H1 (cell line): ENCODE measurements at regions not wholly inside any gene's neighbourhood (a gene's known extent, or its start where the extent isn't known, plus 50 kb on each side); places are given as distances from the start of the nearest gene placed in this dataset.

Source experiments
- CTCF ChIA-PET: fragments of 300-600 bp; sonication (Branson Sonifier 250); formaldehyde crosslinking; loops from one replicate; lab custom pipeline; 2021; ENCODE audit not compliant: partially characterized antibody; lab: Charles Lee
- POLR2A ChIA-PET: fragments of 300-600 bp; sonication (Branson Sonifier 250); formaldehyde crosslinking; loops from one replicate; lab custom pipeline; 2021; ENCODE audit warnings: inconsistent platforms; ENCODE audit not compliant: partially characterized antibody; lab: Charles Lee
- DNase-seq, 2 experiments: peaks; one replicate each; pipeline versions ENCODE4 v3.0.0 to v3.0.0-alpha.2; 2010 to 2022; ENCODE audit warnings: low spot score in 2 of 2, low read depth in 1 of 2, mixed read lengths in 1 of 2
- FAIRE-seq: peaks from 2 replicates; lab custom pipeline; 2011; peaks lifted over from hg19 to GRCh38; lab: Jason Lieb, UNC
- H2AFZ ChIP-seq: 2 replicates; pipeline ENCODE4 v1.8.1; 2012; ENCODE audit warnings: low read length, inconsistent platforms
- H2AK5ac ChIP-seq: 2 replicates; pipeline ENCODE4 v1.6.1; 2013; ENCODE audit warnings: low read depth, low read length
- H2BK120ac ChIP-seq: replicated peaks from 2 replicates; pipeline ENCODE3; 2013; ENCODE audit warnings: low read depth, low read length, inconsistent platforms
- H2BK12ac ChIP-seq: 2 replicates; pipeline ENCODE4 v1.6.1; 2013; ENCODE audit warnings: low read depth, low read length
- H2BK15ac ChIP-seq: 2 replicates; pipeline ENCODE4 v1.6.1; 2013; ENCODE audit warnings: low read length
- H2BK20ac ChIP-seq: 2 replicates; pipeline ENCODE4 v1.6.1; 2013; ENCODE audit warnings: low read length
- H2BK5ac ChIP-seq: 2 replicates; pipeline ENCODE4 v1.6.1; 2013; ENCODE audit warnings: low read depth, low read length
- H3K14ac ChIP-seq: 2 replicates; pipeline ENCODE4 v1.6.1; 2013; ENCODE audit warnings: inconsistent platforms; ENCODE audit not compliant: insufficient read length
- H3K18ac ChIP-seq: 2 replicates; pipeline ENCODE4 v1.6.1; 2013; ENCODE audit warnings: low read length; ENCODE audit errors: extremely low read depth
- H3K23ac ChIP-seq: 2 replicates; pipeline ENCODE4 v1.6.1; 2013; ENCODE audit warnings: inconsistent platforms; ENCODE audit not compliant: insufficient read length
- H3K23me2 ChIP-seq: 2 replicates; pipeline ENCODE4 v1.6.1; 2013; ENCODE audit warnings: low read depth, low read length
- H3K27ac ChIP-seq: 2 replicates; pipeline ENCODE4 v1.6.1; 2011; ENCODE audit warnings: low read depth, low read length, inconsistent platforms
- H3K27me3 ChIP-seq, 4 experiments: replicated peaks in 1 of 4; 1 replicate in 1 of 4; 2 replicates in 3 of 4; pipeline versions ENCODE4 v1.6.1 to v1.8.1; 2011 to 2013; ENCODE audit warnings: low read length in 3 of 4, mild to moderate bottlenecking in 3 of 4, inconsistent platforms in 2 of 4, mixed read lengths in 2 of 4, moderate library complexity in 1 of 4; ENCODE audit not compliant: control insufficient read depth in 3 of 4, insufficient read depth in 3 of 4; ENCODE audit errors: extremely low read depth in 1 of 4
- H3K36me3 ChIP-seq, 4 experiments: 2 replicates each; pipeline versions ENCODE4 v1.6.1 to v1.8.1; 2011 to 2013; ENCODE audit warnings: mild to moderate bottlenecking in 4 of 4, low read length in 3 of 4, moderate library complexity in 2 of 4, control low read depth in 1 of 4, inconsistent platforms in 1 of 4; ENCODE audit not compliant: insufficient read depth in 4 of 4, control insufficient read depth in 2 of 4
- H3K4ac ChIP-seq: replicated peaks from 2 replicates; pipeline ENCODE3; 2013; ENCODE audit warnings: low read length, low read depth, mixed read lengths, inconsistent platforms; ENCODE audit not compliant: insufficient read length
- H3K4me1 ChIP-seq, 4 experiments: replicated peaks in 1 of 4; 1 replicate in 1 of 4; 2 replicates in 3 of 4; pipeline versions ENCODE4 v1.6.1 to v1.8.1; 2011 to 2013; ENCODE audit warnings: low read length in 3 of 4, inconsistent platforms in 2 of 4, mixed read lengths in 1 of 4; ENCODE audit not compliant: insufficient read depth in 4 of 4, control insufficient read depth in 3 of 4
- H3K4me2 ChIP-seq, 2 experiments: 2 replicates each; pipeline versions ENCODE4 v1.6.1 to v1.8.1; 2011 to 2013; ENCODE audit warnings: low read depth in 2 of 2, low read length in 2 of 2, control low read depth in 1 of 2, inconsistent platforms in 1 of 2, mild to moderate bottlenecking in 1 of 2; ENCODE audit not compliant: insufficient read depth in 1 of 2
- H3K4me3 ChIP-seq, 4 experiments: fragments of 200-600, 300-600 bp in 1 of 4; sonication (generic), shearing (Covaris generic), sonication (Bioruptor Twin) in 1 of 4; 2 replicates each; pipeline versions ENCODE4 v1.5.1 to v1.8.1; 2011 to 2016; ENCODE audit warnings: low read length in 4 of 4, low read depth in 3 of 4, control low read depth in 2 of 4, inconsistent platforms in 2 of 4, mild to moderate bottlenecking in 2 of 4, mixed read lengths in 1 of 4, moderate library complexity in 1 of 4; ENCODE audit not compliant: insufficient read depth in 2 of 4; ENCODE audit errors: extremely low read depth in 1 of 4
- H3K56ac ChIP-seq: replicated peaks from 2 replicates; pipeline ENCODE3; 2013; ENCODE audit warnings: low read depth, mild to moderate bottlenecking, mixed read lengths, low read length, inconsistent platforms; ENCODE audit not compliant: insufficient read length
- H3K79me1 ChIP-seq: 2 replicates; pipeline ENCODE4 v1.6.1; 2013; ENCODE audit warnings: low read depth, low read length, control low read depth
- H3K79me2 ChIP-seq, 2 experiments: 2 replicates each; pipeline versions ENCODE4 v1.6.1 to v1.8.1; 2012 to 2013; ENCODE audit warnings: low read length in 2 of 2, mild to moderate bottlenecking in 2 of 2, inconsistent platforms in 1 of 2; ENCODE audit not compliant: insufficient read depth in 2 of 2, control insufficient read depth in 1 of 2
- H3K9ac ChIP-seq, 4 experiments: replicated peaks in 1 of 4; 1 replicate in 1 of 4; 2 replicates in 3 of 4; pipeline versions ENCODE4 v1.6.1 to v1.8.1; 2011 to 2013; ENCODE audit warnings: low read depth in 3 of 4, low read length in 3 of 4, control low read depth in 2 of 4, mild to moderate bottlenecking in 2 of 4, moderate library complexity in 2 of 4, inconsistent platforms in 1 of 4; ENCODE audit errors: extremely low read depth in 1 of 4
- H3K9me3 ChIP-seq, 2 experiments: 2 replicates each; pipeline versions ENCODE4 v1.6.1 to v1.8.1; 2012 to 2013; ENCODE audit warnings: mild to moderate bottlenecking in 2 of 2, moderate library complexity in 2 of 2, control low read depth in 1 of 2, inconsistent platforms in 1 of 2, low read depth in 1 of 2, low read length in 1 of 2, mixed read lengths in 1 of 2; ENCODE audit not compliant: insufficient read depth in 2 of 2
- H4K20me1 ChIP-seq, 2 experiments: replicated peaks in 1 of 2; 2 replicates each; pipeline versions ENCODE3 to v1.8.1; 2011 to 2013; ENCODE audit warnings: inconsistent platforms in 2 of 2, low read length in 2 of 2, mild to moderate bottlenecking in 1 of 2; ENCODE audit not compliant: insufficient read depth in 2 of 2, control insufficient read depth in 1 of 2
- H4K5ac ChIP-seq: 2 replicates; pipeline ENCODE4 v1.6.1; 2013; ENCODE audit warnings: low read length, low read depth, mixed read lengths, inconsistent platforms; ENCODE audit not compliant: insufficient read length
- H4K8ac ChIP-seq: 2 replicates; pipeline ENCODE4 v1.8.0; 2013; ENCODE audit warnings: mild to moderate bottlenecking, moderate library complexity, low read length, inconsistent platforms; ENCODE audit not compliant: insufficient read depth; ENCODE audit errors: extremely low read depth
- H4K91ac ChIP-seq: replicated peaks from 2 replicates; pipeline ENCODE3; 2013; ENCODE audit warnings: low read length, mixed read lengths, inconsistent platforms; ENCODE audit not compliant: insufficient read length
- CBX5 ChIP-seq: fragments of 300-800, 300-1000 bp; sonication (generic); IDR thresholded peaks from 2 replicates; pipeline ENCODE4 v1.7.1; 2016; ENCODE audit warnings: antibody characterized with exemption, low read length, low read depth
- EP300 ChIP-seq, 2 experiments: IDR thresholded peaks; 1 replicate in 1 of 2; 2 replicates in 1 of 2; pipeline ENCODE4 v1.6.1; 2011 to 2012; ENCODE audit warnings: low read depth in 2 of 2, low read length in 2 of 2, mild to moderate bottlenecking in 2 of 2, borderline replicate concordance in 1 of 2, inconsistent platforms in 1 of 2, moderate library complexity in 1 of 2
- SP4 ChIP-seq: IDR thresholded peaks from 2 replicates; pipeline ENCODE4 v1.6.1; 2012; ENCODE audit warnings: low read length, inconsistent platforms
- TAF7 ChIP-seq: optimal IDR thresholded peaks from 2 replicates; pipeline ENCODE3; 2011; ENCODE audit warnings: low read depth, mild to moderate bottlenecking, inconsistent platforms, low read length, moderate library complexity, borderline replicate concordance
- USF2 ChIP-seq: IDR thresholded peaks from 2 replicates; pipeline ENCODE4 v1.6.1; 2011; ENCODE audit warnings: low read length, improper control_type of control experiment
- WGBS, 2 experiments: shearing (Covaris generic) in 1 of 2; methylation state at CpG; one replicate each; pipeline versions ENCODE4 v1.1.6 to v1.1.7; 2013 to 2015; ENCODE audit warnings: low lambda C conversion rate in 2 of 2, mixed read lengths in 2 of 2, inconsistent platforms in 1 of 2, low coverage in 1 of 2, missing lambda C conversion rate in 1 of 2; ENCODE audit not compliant: insufficient replicate concordance in 2 of 2, insufficient coverage in 1 of 2, insufficient read length in 1 of 2; ENCODE audit errors: extremely low coverage in 1 of 2, missing lambda C conversion rate in 1 of 2; 5-methylcytosine and 5-hydroxymethylcytosine counted together

- H4K5ac ChIP-seq, result no peak overlapping the region
Observed at GRCh38 chr16:85544016-85544415, 69.1 kb upstream of the GSE1 start.

More at GRCh38 chr16:85544016-85544415, 69.1 kb upstream of the GSE1 start:
- 95% methylated on average over 16 of the region's 16 CpGs; no CpG with 5 or more reads in 1 of the 2 experiments for WGBS, 2 experiments
- H3K79me1 ChIP-seq, result peaks cover 4% of the 10 kb centered on the region; the same call in 1 of the 2 replicates
- H3K9ac ChIP-seq, result no peak overlapping the region
- H3K4me1 ChIP-seq, result peaks cover 0 to 14% (median 8%) of the 10 kb centered on the region in 4 experiments; a peak in 6 of 7 replicates
- H3K27me3 ChIP-seq, result no peaks in the 10 kb centered on the region
- H3K79me2 ChIP-seq, result no peaks in the 10 kb centered on the region
- H3K4me2 ChIP-seq, result no peak overlapping the region
- H2BK120ac ChIP-seq, result no peak overlapping the region
- ChIA-PET CTCF (interaction anchor here (1.4 to 12.9 kb wide), 6 partner anchors 7 to 124 kb away, joined by 4 to 153 read pairs (median 10); no protein-coding TSS in a partner anchor), POLR2A (interaction anchor here (1.3 to 1.6 kb wide), 2 partner anchors 9 to 13 kb away, joined by 3 to 4 read pairs; no protein-coding TSS in a partner anchor)
- no peaks in the 10 kb centered on the region for H4K20me1 ChIP-seq
- H2BK20ac ChIP-seq, result no peak overlapping the region
- no peak overlapping the region for H2BK15ac ChIP-seq
- H3K23me2 ChIP-seq, result no peaks in the 10 kb centered on the region
- H2BK5ac ChIP-seq, result no peak overlapping the region
- H3K23ac ChIP-seq, result no peak overlapping the region
- no peak overlapping the region for H4K8ac ChIP-seq
- no peak overlapping the region for H3K4ac ChIP-seq
- H2BK12ac ChIP-seq, result no peak overlapping the region
- H3K27ac ChIP-seq, result no peak overlapping the region
- H3K18ac ChIP-seq, result no peak overlapping the region
- H3K4me3 ChIP-seq, result no peak overlapping the region
- no peak for DNase-seq
- TF ChIP-seq USF2 (no peak), CBX5 (no peak), TAF7 (no peak), EP300 (IDR thresholded peaks at IDR 0.05; ENCODE audit: borderline replicate concordance in 1 of 2, low read depth in 2 of 2, low read length in 2 of 2) (no peak), SP4 (no peak)
- no peak overlapping the region for H2AFZ ChIP-seq
- H2AK5ac ChIP-seq, result no peak overlapping the region
- no peak for FAIRE-seq
- no peak overlapping the region for H3K56ac ChIP-seq
- H3K36me3 ChIP-seq, result no peaks in the 10 kb centered on the region
- no peak overlapping the region for H3K14ac ChIP-seq
- H3K9me3 ChIP-seq, result peaks cover 8 to 9% of the 10 kb centered on the region in 2 experiments; a peak in 3 of 4 replicates
- no peak overlapping the region for H4K91ac ChIP-seq
